ENCODE measurements at regions not wholly inside any gene's neighbourhood (a gene's known extent, or its start where the extent isn't known, plus 50 kb on each side); places are given as distances from the start of the nearest gene placed in this dataset.

- no peak for DNase-seq (ENCODE audit: low read depth)
- no peak overlapping the region for H3K4me3 ChIP-seq (ENCODE audit: low read length)
- no peak for TF ChIP-seq CTCF (conservative IDR thresholded peaks at IDR 0.05; ENCODE audit: low read depth, low read length)
Observed at GRCh38 chr10:128556182-128557110, 430.2 kb upstream of the MKI67 start.

GRCh38 chr10:128557149-128557710, 431.0 kb upstream of the MKI67 start:
- H3K4me3 ChIP-seq (ENCODE audit: low read length) = no peak overlapping the region
- no peak for TF ChIP-seq CTCF (conservative IDR thresholded peaks at IDR 0.05; ENCODE audit: low read depth, low read length)
- no peak for DNase-seq (ENCODE audit: low read depth)

- no peak overlapping the region for H3K4me3 ChIP-seq (ENCODE audit: low read length)
- no peak for DNase-seq (ENCODE audit: low read depth)
- TF ChIP-seq CTCF (conservative IDR thresholded peaks at IDR 0.05; ENCODE audit: low read depth, low read length) = no peak
Observed at GRCh38 chr10:128560406-128560805, 434.2 kb upstream of the MKI67 start.

DNA sequence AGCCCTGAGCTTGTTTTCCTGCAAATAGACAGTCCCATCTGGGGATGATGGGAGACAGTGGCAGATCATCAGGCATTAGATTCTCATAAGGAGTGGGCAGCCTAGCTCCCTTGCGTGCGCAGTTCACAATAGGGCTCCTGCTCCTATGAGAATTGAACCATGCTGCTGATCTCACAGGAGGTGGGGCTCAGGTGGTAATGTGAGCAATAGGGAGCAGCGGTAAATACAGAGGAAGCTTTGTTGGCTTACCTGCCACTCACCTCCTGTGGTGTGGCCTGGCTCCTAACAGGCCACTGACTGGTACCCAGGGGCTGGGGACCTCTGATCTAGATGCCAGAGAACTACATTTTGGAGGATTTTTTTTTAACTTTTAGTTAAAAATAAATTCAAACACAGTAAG, 434.8 kb upstream of the MKI67 start:
- no peak overlapping the region for H3K4me3 ChIP-seq (ENCODE audit: low read length)
- no peak for TF ChIP-seq CTCF (conservative IDR thresholded peaks at IDR 0.05; ENCODE audit: low read depth, low read length)
- no peak for DNase-seq (ENCODE audit: low read depth)

DNA sequence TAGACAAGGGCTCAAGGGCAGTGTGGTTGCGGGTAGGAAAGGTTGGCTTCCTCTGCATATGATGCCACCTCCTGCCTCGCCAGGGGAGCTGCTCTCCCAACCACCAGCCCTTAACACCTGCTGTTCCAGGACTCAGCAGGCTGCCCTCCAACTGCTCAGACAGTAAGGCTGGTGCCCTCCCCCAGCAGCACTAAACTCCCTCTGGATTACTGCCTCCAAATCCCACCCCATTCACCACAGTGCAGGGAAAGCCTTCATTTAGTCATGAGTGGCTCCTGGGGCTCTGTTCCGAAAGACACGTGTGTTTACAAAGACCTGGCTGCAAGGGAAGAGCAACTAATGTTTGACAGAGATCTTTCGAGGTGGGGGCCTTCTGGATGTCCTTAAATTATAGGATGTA, 437.2 kb upstream of the MKI67 start:
- H3K4me3 ChIP-seq (ENCODE audit: low read length) = no peak overlapping the region
- TF ChIP-seq CTCF (conservative IDR thresholded peaks at IDR 0.05; ENCODE audit: low read depth, low read length) = no peak
- DNase-seq (ENCODE audit: low read depth) = no peak

DNA sequence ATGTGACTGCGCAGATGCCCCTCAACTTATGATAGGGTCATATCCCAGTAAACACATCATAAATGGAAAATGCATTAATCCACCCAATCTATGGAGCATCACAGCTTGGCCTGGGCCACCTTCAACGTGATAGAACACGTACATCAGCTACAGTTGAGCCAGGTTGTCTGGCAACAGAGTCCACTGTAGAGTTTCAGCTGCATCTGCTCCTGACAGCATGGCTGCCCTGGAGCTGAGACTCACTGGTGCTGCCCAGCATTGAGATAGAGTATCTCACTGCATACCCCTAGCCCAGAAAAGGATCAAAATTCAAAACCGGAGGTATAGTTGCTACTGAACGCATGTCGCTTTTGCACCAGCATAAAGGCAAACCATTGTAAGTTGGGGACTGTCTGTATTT, 437.7 kb upstream of the MKI67 start:
- H3K4me3 ChIP-seq (ENCODE audit: low read length) = no peak overlapping the region
- TF ChIP-seq CTCF (conservative IDR thresholded peaks at IDR 0.05; ENCODE audit: low read depth, low read length) = no peak
- DNase-seq (ENCODE audit: low read depth) = no peak
